BLaER1 (cell line): ENCODE measurements at regions not wholly inside any gene's neighbourhood (a gene's known extent, or its start where the extent isn't known, plus 50 kb on each side); places are given as distances from the start of the nearest gene placed in this dataset.

Experiments used
- H3K27ac ChIP-seq: shearing (Covaris generic); formaldehyde crosslinking; 2 replicates; pipeline ENCODE4 v1.8.1; 2022
- H3K27me3 ChIP-seq: shearing (Covaris generic); formaldehyde crosslinking; 2 replicates; pipeline ENCODE4 v1.8.1; 2022
- H3K36me3 ChIP-seq: shearing (Covaris generic); formaldehyde crosslinking; 2 replicates; pipeline ENCODE4 v1.8.1; 2022
- H3K4me1 ChIP-seq: shearing (Covaris generic); formaldehyde crosslinking; 2 replicates; pipeline ENCODE4 v1.8.1; 2022
- H3K4me2 ChIP-seq: shearing (Covaris generic); formaldehyde crosslinking; 2 replicates; pipeline ENCODE4 v1.8.1; 2022
- H3K4me3 ChIP-seq: shearing (Covaris generic); formaldehyde crosslinking; 2 replicates; pipeline ENCODE4 v1.8.1; 2022
- H3K9ac ChIP-seq: shearing (Covaris generic); formaldehyde crosslinking; 2 replicates; pipeline ENCODE4 v1.8.1; 2022
- H3K9me3 ChIP-seq: shearing (Covaris generic); formaldehyde crosslinking; 2 replicates; pipeline ENCODE4 v1.8.1; 2022
- H4K20me1 ChIP-seq: shearing (Covaris generic); formaldehyde crosslinking; 2 replicates; pipeline ENCODE4 v1.8.1; 2022
- Cebpa-rat ChIP-seq: shearing (Covaris generic); IDR thresholded peaks from 2 replicates; pipeline ENCODE4 v1.8.1; 2022

- Histone ChIP-seq H3K4me2 (no peak overlapping the region), H3K27me3 (no peaks in the 10 kb centered on the region), H3K4me3 (no peak overlapping the region), H3K36me3 (no peaks in the 10 kb centered on the region), H3K9me3 (peaks cover 5% of the 10 kb centered on the region; the same call in 1 of the 2 replicates), H4K20me1 (no peaks in the 10 kb centered on the region), H3K4me1 (no peaks in the 10 kb centered on the region), H3K9ac (no peak overlapping the region), H3K27ac (no peak overlapping the region)
- no peak for TF ChIP-seq Cebpa-rat
Measured at GRCh38 chr14:88064841-88065240, 59.9 kb downstream of the GPR65 start.

GRCh38 chr14:88069677-88070076, 64.7 kb downstream of the GPR65 start:
- H3K4me2 ChIP-seq, result no peak overlapping the region
- H3K9me3 ChIP-seq, result peaks cover 11% of the 10 kb centered on the region; the same call in 1 of the 2 replicates
- H3K4me1 ChIP-seq, result no peaks in the 10 kb centered on the region
- H3K4me3 ChIP-seq, result no peak overlapping the region
- H3K9ac ChIP-seq, result no peak overlapping the region
- H4K20me1 ChIP-seq, result no peaks in the 10 kb centered on the region
- H3K27ac ChIP-seq, result no peak overlapping the region
- no peaks in the 10 kb centered on the region for H3K36me3 ChIP-seq
- TF ChIP-seq Cebpa-rat, result no peak
- H3K27me3 ChIP-seq, result no peaks in the 10 kb centered on the region

- Histone ChIP-seq H3K36me3 (no peaks in the 10 kb centered on the region), H3K9me3 (no peaks in the 10 kb centered on the region; the same call in 1 of the 2 replicates), H3K4me3 (no peak overlapping the region), H3K4me2 (no peak overlapping the region), H3K27ac (no peak overlapping the region), H3K27me3 (no peaks in the 10 kb centered on the region), H3K4me1 (no peaks in the 10 kb centered on the region), H4K20me1 (no peaks in the 10 kb centered on the region), H3K9ac (no peak overlapping the region)
- TF ChIP-seq Cebpa-rat, result no peak
Measured at GRCh38 chr14:88075269-88075981, 70.5 kb downstream of the GPR65 start.

- Histone ChIP-seq H3K36me3 (no peaks in the 10 kb centered on the region), H4K20me1 (no peaks in the 10 kb centered on the region), H3K27me3 (no peaks in the 10 kb centered on the region), H3K4me3 (no peak overlapping the region), H3K27ac (no peak overlapping the region), H3K4me1 (no peaks in the 10 kb centered on the region), H3K9me3 (no peaks in the 10 kb centered on the region), H3K9ac (no peak overlapping the region), H3K4me2 (no peak overlapping the region)
- TF ChIP-seq Cebpa-rat, result no peak
Measured at GRCh38 chr14:88078525-88078924, 73.6 kb downstream of the GPR65 start.

- no peak overlapping the region for H3K27ac ChIP-seq
- H3K27me3 ChIP-seq, result no peaks in the 10 kb centered on the region
- H4K20me1 ChIP-seq, result no peaks in the 10 kb centered on the region
- H3K9ac ChIP-seq, result no peak overlapping the region
- no peak for TF ChIP-seq Cebpa-rat
- H3K9me3 ChIP-seq, result no peaks in the 10 kb centered on the region
- no peak overlapping the region for H3K4me3 ChIP-seq
- H3K36me3 ChIP-seq, result no peaks in the 10 kb centered on the region
- H3K4me1 ChIP-seq, result no peaks in the 10 kb centered on the region
- H3K4me2 ChIP-seq, result no peak overlapping the region
Measured at GRCh38 chr14:88079624-88080023, 74.7 kb downstream of the GPR65 start.

GRCh38 chr14:88085736-88086135, 80.8 kb downstream of the GPR65 start:
- Histone ChIP-seq H3K4me3 (no peak overlapping the region), H3K9ac (no peak overlapping the region), H3K9me3 (no peaks in the 10 kb centered on the region; the same call in 1 of the 2 replicates), H3K27me3 (no peaks in the 10 kb centered on the region), H3K4me2 (no peak overlapping the region), H3K36me3 (no peaks in the 10 kb centered on the region), H3K27ac (no peak overlapping the region), H4K20me1 (no peaks in the 10 kb centered on the region), H3K4me1 (no peaks in the 10 kb centered on the region)
- TF ChIP-seq Cebpa-rat, result no peak

GRCh38 chr14:88089445-88089844, 84.5 kb downstream of the GPR65 start:
- Histone ChIP-seq H3K27ac (no peak overlapping the region), H4K20me1 (no peaks in the 10 kb centered on the region), H3K4me3 (no peak overlapping the region), H3K4me1 (no peaks in the 10 kb centered on the region), H3K4me2 (no peak overlapping the region), H3K36me3 (no peaks in the 10 kb centered on the region), H3K9me3 (peaks cover 8% of the 10 kb centered on the region; the same call in 1 of the 2 replicates), H3K27me3 (no peaks in the 10 kb centered on the region), H3K9ac (no peak overlapping the region)
- TF ChIP-seq Cebpa-rat, result no peak

- Histone ChIP-seq H3K4me2 (no peak overlapping the region), H3K4me1 (no peaks in the 10 kb centered on the region), H3K4me3 (no peak overlapping the region), H3K36me3 (no peaks in the 10 kb centered on the region), H3K27ac (no peak overlapping the region), H4K20me1 (no peaks in the 10 kb centered on the region), H3K9me3 (peaks cover 8% of the 10 kb centered on the region; the same call in 1 of the 2 replicates), H3K9ac (no peak overlapping the region), H3K27me3 (no peaks in the 10 kb centered on the region)
- TF ChIP-seq Cebpa-rat, result no peak
Measured at GRCh38 chr14:88092529-88092928, 87.6 kb downstream of the GPR65 start.

- no peak for TF ChIP-seq Cebpa-rat
- no peak overlapping the region for H3K9ac ChIP-seq
Measured at GRCh38 chr14:88095791-88096190, 90.9 kb downstream of the GPR65 start.

GRCh38 chr14:88098163-88098562, 93.2 kb downstream of the GPR65 start:
- H3K4me1 ChIP-seq, result no peaks in the 10 kb centered on the region
- no peak overlapping the region for H3K27ac ChIP-seq
- H3K27me3 ChIP-seq, result no peaks in the 10 kb centered on the region
- no peaks in the 10 kb centered on the region for H4K20me1 ChIP-seq
- H3K4me2 ChIP-seq, result no peak overlapping the region
- no peaks in the 10 kb centered on the region for H3K36me3 ChIP-seq
- no peak overlapping the region for H3K9ac ChIP-seq
- 0 out of 2 replicates have a peak, but pooled peaks cover 2% of the 10 kb centered on the region for H3K9me3 ChIP-seq
- TF ChIP-seq Cebpa-rat, result no peak
- no peak overlapping the region for H3K4me3 ChIP-seq

More at GRCh38 chr14:88095791-88096190, 90.9 kb downstream of the GPR65 start:
- H3K27me3 ChIP-seq, result no peaks in the 10 kb centered on the region
- no peaks in the 10 kb centered on the region for H3K4me1 ChIP-seq
- H4K20me1 ChIP-seq, result no peaks in the 10 kb centered on the region
- H3K4me2 ChIP-seq, result no peak overlapping the region
- peaks cover 8% of the 10 kb centered on the region; the same call in 1 of the 2 replicates for H3K9me3 ChIP-seq
- H3K27ac ChIP-seq, result no peak overlapping the region
- H3K4me3 ChIP-seq, result no peak overlapping the region
- no peaks in the 10 kb centered on the region for H3K36me3 ChIP-seq
